Small intestine (tissue), 7 donors: ENCODE measurements at regions not wholly inside any gene's neighbourhood (a gene's known extent, or its start where the extent isn't known, plus 50 kb on each side); places are given as distances from the start of the nearest gene placed in this dataset.

Experiments used
- DNase-seq, 2 donors: peaks; one replicate each; pipeline versions ENCODE4 v3.0.0 to v3.0.0-alpha.2; 2013
- FAIRE-seq: peaks from 2 replicates; lab custom pipeline; 2012; peaks lifted over from hg19 to GRCh38; lab: Jason Lieb, UNC
- H3K27ac ChIP-seq, 3 donors: one replicate each; pipeline ENCODE4 v1.5.1; 2013; ENCODE audit warnings: low read length in 2 of 3, mild to moderate bottlenecking in 2 of 3, control low read depth in 1 of 3, inconsistent platforms in 1 of 3, low read depth in 1 of 3, moderate library complexity in 1 of 3
- H3K27me3 ChIP-seq, 3 donors: one replicate each; pipeline ENCODE4 v1.6.1; 2013; ENCODE audit warnings: low read length in 3 of 3, inconsistent platforms in 1 of 3; ENCODE audit not compliant: control insufficient read depth in 3 of 3, insufficient read depth in 3 of 3
- H3K36me3 ChIP-seq, 3 donors: one replicate each; pipeline ENCODE4 v1.6.1; 2013; ENCODE audit warnings: low read length in 3 of 3, inconsistent platforms in 1 of 3, low read depth in 1 of 3, mild to moderate bottlenecking in 1 of 3, moderate library complexity in 1 of 3; ENCODE audit not compliant: control insufficient read depth in 3 of 3, insufficient read depth in 2 of 3
- H3K4me1 ChIP-seq, 3 donors: one replicate each; pipeline ENCODE4 v1.6.1; 2013; ENCODE audit warnings: low read length in 2 of 3, inconsistent platforms in 1 of 3, low read depth in 1 of 3, mild to moderate bottlenecking in 1 of 3, moderate library complexity in 1 of 3; ENCODE audit not compliant: control insufficient read depth in 3 of 3, insufficient read depth in 2 of 3
- H3K4me3 ChIP-seq, 3 donors: one replicate each; pipeline ENCODE4 v1.5.1; 2013; ENCODE audit warnings: low read length in 3 of 3, control low read depth in 1 of 3, inconsistent platforms in 1 of 3, low read depth in 1 of 3, mild to moderate bottlenecking in 1 of 3, moderate library complexity in 1 of 3
- H3K9me3 ChIP-seq, 2 donors: one replicate each; pipeline ENCODE4 v1.6.1; 2013; ENCODE audit warnings: low read depth in 1 of 2, low read length in 1 of 2; ENCODE audit not compliant: control insufficient read depth in 2 of 2, insufficient read depth in 1 of 2
- WGBS, 3 donors: extraction: QIAGEN DNeasy Blood & Tissue Kit; methylation state at CpG; one replicate each; pipeline ENCODE4 v1.1.7; 2013; 5-methylcytosine and 5-hydroxymethylcytosine counted together
- donor health status: healthy with polysubstance abuse.
- donor health status: control.
- donor health status: control.
- donor health status: Bipolar disorder and iron deficiency.
- donor health status: healthy.

GRCh38 chr3:194084284-194084683 lies 51.7 kb upstream of the HES1 start:
- FAIRE-seq (no peak), DNase-seq (no peak)
- Histone ChIP-seq H3K9me3 (no peaks in the 10 kb centered on the region), H3K4me1 (peaks cover 2 to 56% (median 3%) of the 10 kb centered on the region in 3 donors), H3K27me3 (no peaks in the 10 kb centered on the region), H3K4me3 (no peak overlapping the region), H3K36me3 (no peaks in the 10 kb centered on the region), H3K27ac (no peak overlapping the region)
- 80 to 92% (median 82%) methylated on average over 5 of the region's 5 CpGs for WGBS, 3 donors
